Hematopoietic multipotent progenitor cell treated with erythropoietin and hydrocortisone succinate and interleukin-3 and kit ligand, for 8 days (in vitro differentiated cells): ENCODE measurements at regions not wholly inside any gene's neighbourhood (a gene's known extent, or its start where the extent isn't known, plus 50 kb on each side); places are given as distances from the start of the nearest gene placed in this dataset.

ENCODE experiments used
- DNase-seq: peaks from one replicate; pipeline ENCODE4 v3.0.0-alpha.2; 2015

GRCh38 chr17:69960755-69961154 is 114.3 kb upstream of the KCNJ16 start:
- DNase-seq, result no peak

- DNase-seq, result no peak
Observed at GRCh38 chr17:69961501-69962145, 113.4 kb upstream of the KCNJ16 start.

- DNase-seq, result no peak
Observed at GRCh38 chr17:69962436-69962995, 112.5 kb upstream of the KCNJ16 start.

- DNase-seq, result no peak
Observed at GRCh38 chr17:69967910-69968411, 107.1 kb upstream of the KCNJ16 start.

GRCh38 chr17:69969897-69970296 is 105.1 kb upstream of the KCNJ16 start:
- DNase-seq, result no peak

- no peak for DNase-seq
Observed at GRCh38 chr17:69972251-69972650, 102.8 kb upstream of the KCNJ16 start.

- DNase-seq, result no peak
Observed at GRCh38 chr17:69975808-69976207, 99.2 kb upstream of the KCNJ16 start.

GRCh38 chr17:69978056-69978646 is 96.9 kb upstream of the KCNJ16 start:
- DNase-seq, result no peak

- DNase-seq, result no peak
Observed at GRCh38 chr17:69981441-69981840, 93.6 kb upstream of the KCNJ16 start.

GRCh38 chr17:69995476-69995875 is 79.5 kb upstream of the KCNJ16 start:
- no peak for DNase-seq

- no peak for DNase-seq
Observed at GRCh38 chr17:69997332-69997731, 77.7 kb upstream of the KCNJ16 start.

GRCh38 chr17:69999253-69999652 is 75.8 kb upstream of the KCNJ16 start:
- DNase-seq, result no peak

- DNase-seq, result no peak
Observed at GRCh38 chr17:70006159-70006558, 68.9 kb upstream of the KCNJ16 start.

GRCh38 chr17:70011750-70012149 is 63.3 kb upstream of the KCNJ16 start:
- DNase-seq, result no peak

GRCh38 chr17:70013911-70014310 is 61.1 kb upstream of the KCNJ16 start:
- no peak for DNase-seq

GRCh38 chr17:70017112-70017511 is 57.9 kb upstream of the KCNJ16 start:
- no peak for DNase-seq

- DNase-seq, result no peak
Observed at GRCh38 chr17:70017941-70018340, 57.1 kb upstream of the KCNJ16 start.

GRCh38 chr17:70021726-70022125 is 53.3 kb upstream of the KCNJ16 start:
- no peak for DNase-seq

GRCh38 chr17:70022175-70022574 is 52.9 kb upstream of the KCNJ16 start:
- no peak for DNase-seq

GRCh38 chr17:70024253-70024652 is 50.8 kb upstream of the KCNJ16 start:
- no peak for DNase-seq
